Naive thymus-derived CD8-positive, alpha-beta T cell (primary cell): ENCODE measurements at regions not wholly inside any gene's neighbourhood (a gene's known extent, or its start where the extent isn't known, plus 50 kb on each side); places are given as distances from the start of the nearest gene placed in this dataset.

Source experiments
- ATAC-seq, 2 donors: fragments of 150-1000 bp; cut with Tn5 transposase in 1 of 2; sonication (Bioruptor Pico), chemical (Tn5 transposase) in 1 of 2; 1 replicate in 1 of 2; 2 replicates in 1 of 2; pipeline ENCODE4 v1.10.0; 2021; ENCODE audit warnings: mild to moderate bottlenecking in 2 of 2, moderate library complexity in 2 of 2
- POLR2A ChIA-PET: fragments of 350-600 bp; sonication (Branson Sonifier 250); formaldehyde crosslinking; loops from one replicate; lab custom pipeline; 2021; ENCODE audit warnings: antibody characterized with exemption; lab: Charles Lee
- DNase-seq, 10 donors: peaks; one replicate each; pipeline versions ENCODE4 v3.0.0 to v3.0.0-alpha.2; 2020 to 2022
- H3K27ac Mint-ChIP-seq, 10 donors: one replicate each; pipeline ENCODE4 v1.8.0; 2020 to 2022; ENCODE audit warnings: mild to moderate bottlenecking in 10 of 10, mixed read lengths in 10 of 10, moderate library complexity in 4 of 10, inconsistent platforms in 1 of 10
- H3K27me3 Mint-ChIP-seq, 5 donors: one replicate each; pipeline ENCODE4 v1.8.0; 2021 to 2022; ENCODE audit warnings: mixed read lengths in 5 of 5
- H3K36me3 Mint-ChIP-seq, 3 donors: one replicate each; pipeline ENCODE4 v1.8.0; 2020 to 2022; ENCODE audit warnings: mixed read lengths in 3 of 3, mild to moderate bottlenecking in 2 of 3, inconsistent platforms in 1 of 3
- H3K4me1 Mint-ChIP-seq, 4 donors: one replicate each; pipeline ENCODE4 v1.8.0; 2021 to 2022; ENCODE audit warnings: mixed read lengths in 4 of 4
- H3K4me3 Mint-ChIP-seq, 10 donors: one replicate each; pipeline ENCODE4 v1.8.0; 2020 to 2022; ENCODE audit warnings: mild to moderate bottlenecking in 10 of 10, mixed read lengths in 10 of 10, moderate library complexity in 6 of 10, inconsistent platforms in 1 of 10
- H3K9me3 Mint-ChIP-seq, 9 donors: one replicate each; pipeline ENCODE4 v1.8.0; 2020 to 2022; ENCODE audit warnings: mixed read lengths in 9 of 9, mild to moderate bottlenecking in 3 of 9, inconsistent platforms in 1 of 9, moderate library complexity in 1 of 9

DNA sequence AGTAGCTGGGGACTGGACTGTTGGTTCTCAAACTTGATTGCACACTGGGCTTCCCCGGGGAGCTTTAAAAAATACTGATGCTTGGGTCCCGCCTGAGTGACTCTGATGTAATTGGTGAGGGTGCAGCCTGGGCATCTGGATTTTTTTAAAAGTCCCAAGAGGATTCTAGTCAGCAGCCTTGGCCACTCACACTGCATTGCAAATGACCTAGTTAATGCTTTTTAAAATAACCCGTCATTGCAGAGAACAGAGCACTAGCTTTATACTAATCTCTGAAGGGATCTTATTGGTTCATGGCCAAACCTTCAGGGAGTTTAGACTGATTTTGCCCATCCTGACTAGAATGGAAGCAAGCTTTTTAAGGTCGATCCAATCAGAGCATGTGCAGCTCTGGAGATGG, 310.6 kb upstream of the PROK2 start:
- H3K9me3 Mint-ChIP-seq: no peaks in the 10 kb centered on the region
- H3K4me3 Mint-ChIP-seq: no peak overlapping the region
- no peak for DNase-seq
- POLR2A ChIA-PET: no interaction called here
- H3K36me3 Mint-ChIP-seq: peaks cover 0 to 2% (median 0%) of the 10 kb centered on the region in 3 donors
- H3K4me1 Mint-ChIP-seq: peaks cover 4 to 39% (median 12%) of the 10 kb centered on the region in 4 donors
- ATAC-seq: no peak
- H3K27ac Mint-ChIP-seq: no peak overlapping the region
- peaks cover 0 to 5% (median 0%) of the 10 kb centered on the region in 5 donors for H3K27me3 Mint-ChIP-seq

DNA sequence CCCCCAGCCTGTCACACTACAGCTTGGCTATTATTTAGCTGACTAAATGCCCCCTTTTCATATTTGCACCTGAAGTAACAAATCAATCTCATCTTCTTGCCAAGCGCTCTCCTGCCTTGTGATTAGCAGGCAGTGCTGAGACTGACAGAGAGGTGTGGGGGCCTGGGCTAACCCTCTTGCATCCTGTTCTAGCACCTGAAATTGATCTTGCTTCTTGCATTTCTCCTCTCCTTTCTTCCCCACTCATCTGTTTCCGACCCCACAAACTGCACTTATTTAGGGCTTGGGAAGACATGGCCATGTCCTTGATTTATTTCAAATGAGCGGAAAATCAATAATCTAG, 309.0 kb upstream of the PROK2 start:
- H3K27ac Mint-ChIP-seq: no peak overlapping the region
- peaks cover 0 to 2% (median 0%) of the 10 kb centered on the region in 3 donors for H3K36me3 Mint-ChIP-seq
- no peak for DNase-seq
- ATAC-seq: no peak
- peaks cover 0 to 23% (median under 1%) of the 10 kb centered on the region in 4 donors for H3K4me1 Mint-ChIP-seq
- H3K4me3 Mint-ChIP-seq: no peak overlapping the region
- POLR2A ChIA-PET: no interaction called here
- peaks cover 0 to 5% (median 0%) of the 10 kb centered on the region in 5 donors for H3K27me3 Mint-ChIP-seq
- H3K9me3 Mint-ChIP-seq: no peaks in the 10 kb centered on the region

DNA sequence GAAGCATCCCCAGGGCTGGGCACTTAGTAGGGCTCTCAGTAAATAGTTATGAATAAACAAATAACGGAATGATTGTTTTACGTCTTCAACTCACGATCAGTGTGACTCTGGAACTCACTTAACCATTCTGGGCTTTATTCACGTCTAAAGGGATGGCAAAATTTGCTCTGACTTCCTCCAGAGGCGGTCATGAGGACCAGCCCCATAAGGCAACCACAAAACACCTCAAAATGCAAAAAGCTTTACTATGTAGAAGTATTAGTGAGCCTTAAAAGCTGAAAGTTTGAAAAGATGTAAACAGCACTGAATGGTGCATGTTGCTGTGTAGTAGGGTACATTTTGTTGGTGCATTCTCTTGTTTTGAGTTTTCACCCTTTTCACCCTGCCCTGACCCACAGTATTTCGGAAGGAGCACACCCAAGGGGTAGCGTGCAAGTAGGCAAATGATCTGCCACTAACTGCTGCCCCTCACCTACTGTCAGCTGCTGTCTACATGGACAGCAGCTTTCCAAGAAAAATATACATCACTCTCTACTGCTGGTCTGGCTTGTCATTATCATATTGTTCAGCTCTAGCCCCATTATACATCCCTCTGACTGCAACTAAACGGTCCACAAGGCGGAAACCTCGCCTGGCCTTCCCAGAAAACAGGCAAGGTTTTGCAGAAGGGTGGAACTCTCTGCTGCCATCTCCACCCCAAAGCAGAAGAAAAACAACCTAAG, 308.5 kb upstream of the PROK2 start:
- ATAC-seq (no peak), DNase-seq (no peak)
- H3K27me3 Mint-ChIP-seq: peaks cover 0 to 5% (median 0%) of the 10 kb centered on the region in 5 donors
- H3K27ac Mint-ChIP-seq: no peak overlapping the region
- H3K36me3 Mint-ChIP-seq: peaks cover 0 to under 1% (median 0%) of the 10 kb centered on the region in 3 donors
- no peaks in the 10 kb centered on the region for H3K9me3 Mint-ChIP-seq
- peaks cover 0 to 23% (median 0%) of the 10 kb centered on the region in 4 donors for H3K4me1 Mint-ChIP-seq
- POLR2A ChIA-PET: no interaction called here
- H3K4me3 Mint-ChIP-seq: no peak overlapping the region

DNA sequence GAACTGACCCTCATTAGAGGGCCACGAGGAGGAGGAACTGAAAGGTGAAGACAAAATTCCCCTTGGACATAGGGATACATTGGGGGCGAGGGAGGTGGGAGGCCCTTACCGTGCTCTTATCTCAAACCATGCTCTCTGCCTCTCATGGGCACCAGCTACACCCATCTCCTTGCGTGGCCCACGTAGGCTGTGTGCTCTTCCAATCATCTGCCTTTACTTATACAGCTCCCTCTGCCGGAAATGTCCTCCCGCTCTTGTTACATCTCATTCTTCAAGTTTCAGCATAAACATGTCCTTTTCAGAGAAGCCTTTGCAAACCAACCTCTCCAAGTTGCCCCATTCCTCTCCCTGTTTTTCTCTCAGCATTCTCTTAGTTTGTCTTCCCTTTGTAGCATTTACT, 307.8 kb upstream of the PROK2 start:
- no peaks in the 10 kb centered on the region for H3K9me3 Mint-ChIP-seq
- no peak for DNase-seq
- ATAC-seq: no peak
- H3K4me1 Mint-ChIP-seq: peaks cover 0 to 21% (median 0%) of the 10 kb centered on the region in 4 donors
- POLR2A ChIA-PET: no interaction called here
- no peaks in the 10 kb centered on the region for H3K36me3 Mint-ChIP-seq
- peaks cover 0 to 5% (median 0%) of the 10 kb centered on the region in 5 donors for H3K27me3 Mint-ChIP-seq
- H3K27ac Mint-ChIP-seq: no peak overlapping the region
- H3K4me3 Mint-ChIP-seq: no peak overlapping the region

DNA sequence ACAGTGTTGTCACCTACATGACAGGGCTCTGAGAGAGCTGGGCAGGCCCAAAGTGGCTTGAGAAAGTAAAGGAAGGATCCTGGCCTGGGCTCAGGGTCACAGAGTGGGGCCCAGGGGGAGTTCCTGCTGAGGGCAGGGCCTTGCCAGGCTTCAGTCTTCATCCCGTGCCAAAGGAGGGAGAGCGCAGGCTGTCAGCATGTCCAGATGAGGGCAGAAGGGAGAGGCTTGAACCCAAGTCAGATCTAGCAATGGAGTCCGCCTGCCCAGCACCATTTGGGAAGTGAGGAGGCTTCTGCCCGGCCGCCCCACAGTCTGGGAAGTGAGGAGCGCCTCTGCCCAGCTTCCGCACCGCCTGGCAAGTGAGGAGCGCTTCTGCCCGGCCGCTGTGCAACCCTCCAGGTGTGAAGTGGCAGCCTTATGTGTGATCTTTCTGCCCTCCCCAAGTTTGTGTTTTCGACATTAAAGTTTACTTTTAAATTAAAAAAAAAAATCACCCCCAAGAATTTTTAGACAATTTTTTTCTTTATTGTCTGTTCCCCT, 303.6 kb upstream of the PROK2 start:
- Mint-ChIP-seq H3K4me1 (peaks cover under 1 to 10% (median 2%) of the 10 kb centered on the region in 4 donors), H3K36me3 (no peaks in the 10 kb centered on the region), H3K9me3 (no peaks in the 10 kb centered on the region), H3K4me3 (no peak overlapping the region), H3K27me3 (peaks cover 0 to 8% (median 0%) of the 10 kb centered on the region in 5 donors), H3K27ac (no peak overlapping the region)
- ATAC-seq (no peak), DNase-seq (no peak)
- POLR2A ChIA-PET: no interaction called here

DNA sequence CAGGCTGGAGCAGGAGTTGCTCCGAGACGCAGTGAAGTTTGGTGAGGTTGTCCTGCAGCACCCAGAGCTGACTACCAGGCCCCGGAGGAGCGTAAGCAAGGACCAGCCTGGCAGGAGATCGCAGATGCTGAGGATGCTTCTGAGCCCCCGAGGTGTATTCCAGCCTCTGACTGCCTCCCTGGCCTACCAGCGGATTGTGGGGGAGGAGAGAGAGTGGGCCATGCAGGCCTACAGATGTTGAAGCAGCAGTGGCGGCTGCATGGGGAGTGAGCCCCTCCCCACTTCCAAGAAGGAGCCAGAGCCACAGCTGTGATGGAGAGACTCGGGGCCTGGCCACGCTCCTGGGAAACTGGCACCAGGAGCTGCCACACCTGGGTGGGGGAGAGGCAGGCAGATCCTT, 302.5 kb upstream of the PROK2 start:
- no peaks in the 10 kb centered on the region for H3K9me3 Mint-ChIP-seq
- H3K4me1 Mint-ChIP-seq: peaks cover 5 to 19% (median 9%) of the 10 kb centered on the region in 4 donors
- DNase-seq (no peak), ATAC-seq (no peak)
- no peaks in the 10 kb centered on the region for H3K36me3 Mint-ChIP-seq
- H3K27me3 Mint-ChIP-seq: peaks cover 0 to 5% (median 0%) of the 10 kb centered on the region in 5 donors
- H3K4me3 Mint-ChIP-seq: no peak overlapping the region
- POLR2A ChIA-PET: no interaction called here
- H3K27ac Mint-ChIP-seq: no peak overlapping the region

DNA sequence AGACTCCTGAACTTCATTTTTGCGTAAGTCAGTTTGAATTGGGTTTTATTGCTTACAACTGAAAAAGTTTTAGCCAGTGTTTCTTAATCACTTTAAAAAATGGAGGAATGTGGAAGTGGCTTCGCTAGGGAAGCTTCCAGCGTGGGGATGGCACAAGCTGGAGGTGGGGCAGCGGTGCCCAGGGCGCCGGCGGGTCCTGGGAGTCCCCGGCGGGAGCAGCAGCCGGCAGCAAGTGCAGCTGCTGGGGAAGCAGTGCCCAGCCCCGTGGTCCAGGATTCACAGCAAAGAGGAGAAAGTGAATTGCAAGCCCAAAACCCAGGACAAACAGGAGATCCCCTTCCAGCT, 301.8 kb upstream of the PROK2 start:
- peaks cover 5 to 26% (median 10%) of the 10 kb centered on the region in 4 donors for H3K4me1 Mint-ChIP-seq
- H3K36me3 Mint-ChIP-seq: no peaks in the 10 kb centered on the region
- H3K9me3 Mint-ChIP-seq: no peaks in the 10 kb centered on the region
- no peak for DNase-seq
- no peak overlapping the region for H3K27ac Mint-ChIP-seq
- no peak overlapping the region for H3K4me3 Mint-ChIP-seq
- H3K27me3 Mint-ChIP-seq: peaks cover 0 to 5% (median 0%) of the 10 kb centered on the region in 5 donors
- POLR2A ChIA-PET: interaction anchor here (0.6 kb wide), 1 partner anchor 761 kb away, joined by 5 read pairs; no protein-coding TSS in a partner anchor
- ATAC-seq: no peak

DNA sequence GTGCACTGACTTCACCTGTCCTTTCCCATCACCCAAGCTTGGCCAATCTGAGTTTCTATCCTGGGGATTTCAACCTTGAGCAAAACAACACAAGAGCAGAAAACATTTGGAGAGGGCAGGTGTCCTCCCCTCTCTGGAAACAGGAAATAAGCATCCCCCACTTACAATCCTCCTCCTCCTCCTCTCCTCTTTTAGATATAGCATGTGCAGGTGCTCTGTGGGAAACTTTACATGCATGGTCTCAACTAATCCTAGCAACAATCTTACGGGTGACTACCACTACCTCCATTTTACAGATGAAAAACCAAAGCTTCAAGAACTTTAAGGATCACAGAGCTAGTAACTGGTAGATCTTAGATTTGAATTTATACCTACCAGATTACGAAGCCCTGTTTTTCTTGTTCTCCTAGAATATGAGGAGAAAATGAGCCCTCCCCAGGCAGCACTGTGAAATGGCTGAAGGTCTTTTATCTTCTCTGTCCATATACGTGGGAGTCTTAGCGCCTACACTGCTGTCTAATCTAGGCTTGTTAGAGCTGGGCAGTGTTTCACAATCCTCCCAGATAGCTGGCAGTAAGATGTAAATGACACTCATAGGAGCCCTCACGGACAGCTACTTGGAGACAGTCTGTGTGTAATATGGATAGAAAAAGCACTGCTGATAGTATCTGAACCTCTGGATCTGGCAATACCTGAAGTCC, 301.2 kb upstream of the PROK2 start:
- peaks cover 5 to 29% (median 10%) of the 10 kb centered on the region in 4 donors for H3K4me1 Mint-ChIP-seq
- no peaks in the 10 kb centered on the region for H3K36me3 Mint-ChIP-seq
- H3K27me3 Mint-ChIP-seq: peaks cover 0 to 5% (median 0%) of the 10 kb centered on the region in 5 donors
- H3K27ac Mint-ChIP-seq: peak overlapping the region in 1 of 10 donors; percentile 55
- DNase-seq (no peak), ATAC-seq (no peak)
- no peak overlapping the region for H3K4me3 Mint-ChIP-seq
- no peaks in the 10 kb centered on the region for H3K9me3 Mint-ChIP-seq
- POLR2A ChIA-PET: no interaction called here

DNA sequence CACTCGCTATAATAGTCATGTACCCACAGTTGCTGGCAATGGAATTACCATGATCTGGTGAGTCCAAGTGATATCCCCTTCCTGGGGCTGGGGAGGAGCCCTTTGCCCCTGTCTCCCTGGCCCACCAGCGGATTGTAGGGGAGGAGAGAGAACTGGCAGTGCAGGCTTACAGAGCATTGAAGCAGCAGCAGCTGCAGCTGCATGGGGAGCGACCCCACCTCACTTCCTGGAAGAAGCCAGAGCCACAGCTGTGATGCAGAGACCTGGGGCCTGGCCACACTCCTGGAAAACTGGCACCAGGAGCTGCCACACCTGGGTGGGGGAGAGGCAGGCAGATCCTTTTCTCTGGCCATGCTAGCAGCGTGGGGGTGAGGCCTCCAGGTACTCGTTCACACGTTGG, 300.1 kb upstream of the PROK2 start:
- Mint-ChIP-seq H3K36me3 (no peaks in the 10 kb centered on the region), H3K27me3 (peaks cover 0 to 3% (median 0%) of the 10 kb centered on the region in 5 donors), H3K4me3 (no peak overlapping the region), H3K27ac (no peak overlapping the region), H3K4me1 (peaks cover 5 to 41% (median 10%) of the 10 kb centered on the region in 4 donors), H3K9me3 (no peaks in the 10 kb centered on the region)
- POLR2A ChIA-PET: no interaction called here
- DNase-seq: no peak
- no peak for ATAC-seq

DNA sequence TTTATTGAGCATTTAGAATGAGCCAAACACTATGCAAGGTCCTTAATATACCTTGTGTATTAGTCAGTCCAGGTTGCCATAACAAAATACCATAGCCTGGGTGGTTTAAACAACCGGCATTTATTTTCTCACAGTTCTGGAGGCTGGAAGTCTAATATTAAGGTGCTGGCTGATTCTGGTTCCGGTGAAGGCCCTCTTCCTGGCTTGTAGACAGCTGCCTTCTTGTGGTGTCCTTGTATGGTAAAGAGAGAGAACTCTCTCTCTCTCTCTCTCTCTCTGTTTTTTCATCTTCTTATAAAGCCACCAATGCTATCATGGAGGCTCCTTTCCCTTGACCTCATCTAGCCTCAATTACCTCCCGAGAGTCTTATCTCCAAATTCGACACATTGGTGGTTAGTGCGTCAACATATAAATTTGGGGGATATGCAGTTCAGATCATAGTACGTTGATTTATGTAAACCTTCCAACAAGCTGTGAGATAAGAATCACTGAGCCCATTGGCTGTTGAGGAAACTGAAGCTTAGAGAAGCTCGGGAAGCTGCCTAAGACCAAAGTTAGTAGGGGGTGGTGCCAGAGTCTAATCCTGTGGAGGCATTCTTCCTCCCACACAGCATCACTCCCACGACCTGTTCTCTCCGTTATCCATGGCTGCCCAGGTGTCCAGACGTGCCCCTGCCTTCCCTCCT, 298.0 kb upstream of the PROK2 start:
- ATAC-seq: peak in 1 of 2 donors; percentile 14
- H3K4me3 Mint-ChIP-seq: peak overlapping the region in 2 of 10 donors; percentile 19 to 33
- H3K9me3 Mint-ChIP-seq: no peaks in the 10 kb centered on the region
- H3K27ac Mint-ChIP-seq: peak overlapping the region in 1 of 10 donors; percentile 9
- peaks cover 0 to 3% (median 0%) of the 10 kb centered on the region in 5 donors for H3K27me3 Mint-ChIP-seq
- peaks cover 5 to 62% (median 10%) of the 10 kb centered on the region in 4 donors for H3K4me1 Mint-ChIP-seq
- DNase-seq: no peak
- no peaks in the 10 kb centered on the region for H3K36me3 Mint-ChIP-seq
- POLR2A ChIA-PET: no interaction called here

DNA sequence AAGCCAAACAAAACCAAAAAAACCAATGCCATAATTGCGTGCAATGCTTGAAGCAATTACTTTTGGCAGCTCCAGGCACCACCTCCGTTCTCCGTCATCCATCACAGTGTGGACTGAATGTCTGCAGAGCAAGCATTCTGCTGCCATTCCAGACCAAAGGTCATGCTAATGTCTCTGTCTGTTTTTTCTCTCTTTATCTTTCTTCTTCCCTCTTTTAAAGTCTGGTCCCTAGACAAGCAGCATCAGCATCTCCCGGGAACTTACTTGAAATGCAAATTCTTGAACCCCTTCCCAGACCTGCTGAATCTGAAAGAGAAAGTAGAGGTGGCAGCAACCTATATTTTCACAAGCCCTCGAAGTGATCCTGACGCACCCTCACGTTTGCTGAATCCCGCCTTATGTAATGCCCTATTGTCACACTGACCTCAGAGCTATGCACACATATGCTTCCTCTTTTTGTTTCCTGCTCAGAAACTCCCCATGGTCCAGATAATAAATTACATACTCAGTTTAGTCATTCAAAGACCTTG, 297.3 kb upstream of the PROK2 start:
- Mint-ChIP-seq H3K9me3 (peaks cover 0 to 3% (median 0%) of the 10 kb centered on the region in 9 donors), H3K27me3 (peaks cover 0 to 3% (median 0%) of the 10 kb centered on the region in 5 donors), H3K4me1 (peaks cover 5 to 69% (median 10%) of the 10 kb centered on the region in 4 donors), H3K27ac (peak overlapping the region in 3 of 10 donors; percentile 4 to 9 (median 8)), H3K36me3 (peaks cover 0 to under 1% (median 0%) of the 10 kb centered on the region in 3 donors), H3K4me3 (peak overlapping the region in 2 of 10 donors; percentile 9 to 25)
- DNase-seq (peak in 1 of 10 donors; percentile 17), ATAC-seq (peak in 1 of 2 donors; percentile 44)
- POLR2A ChIA-PET: no interaction called here

DNA sequence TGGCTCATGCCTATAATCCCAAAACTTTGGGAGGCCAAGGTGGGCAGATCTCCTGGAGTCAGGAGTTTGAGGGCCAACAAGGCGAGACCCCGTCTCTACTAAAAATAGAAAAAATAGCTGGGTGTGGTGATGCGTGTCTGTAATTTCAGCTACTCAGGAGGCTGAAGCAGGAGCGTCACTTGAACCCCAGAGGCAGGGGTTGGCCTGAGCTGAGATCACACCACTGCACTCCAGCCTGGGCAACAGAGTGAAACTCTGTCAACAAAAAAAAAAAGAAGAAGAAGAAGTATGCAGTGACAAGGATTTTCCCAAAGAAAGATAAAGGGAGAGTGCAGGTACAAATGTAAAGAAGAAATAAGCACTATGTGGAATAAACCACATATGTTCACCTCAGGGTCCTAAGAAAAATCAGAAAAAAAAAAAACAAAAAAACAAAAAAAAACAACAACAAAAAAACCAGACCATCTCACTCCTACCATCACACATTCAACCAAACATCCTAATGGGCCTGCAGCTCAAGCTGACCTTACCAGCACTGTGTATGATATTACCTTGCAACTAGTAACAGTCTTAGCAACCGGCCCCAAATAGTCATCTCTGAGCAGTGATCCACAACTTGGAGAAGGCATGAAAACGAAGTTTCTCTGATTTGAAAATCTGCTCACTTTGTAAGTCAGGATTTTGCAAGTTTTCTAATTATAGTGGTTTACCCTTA, 296.7 kb upstream of the PROK2 start:
- POLR2A ChIA-PET: interaction anchor here (0.6 kb wide), 1 partner anchor 424 kb away, joined by 3 read pairs; no protein-coding TSS in a partner anchor
- H3K27ac Mint-ChIP-seq: peak overlapping the region in 1 of 10 donors; percentile 9
- no peak for ATAC-seq
- H3K4me1 Mint-ChIP-seq: peaks cover 5 to 71% (median 10%) of the 10 kb centered on the region in 4 donors
- no peak for DNase-seq
- peaks cover 0 to 3% (median 0%) of the 10 kb centered on the region in 5 donors for H3K27me3 Mint-ChIP-seq
- peaks cover 0 to 6% (median 0%) of the 10 kb centered on the region in 3 donors for H3K36me3 Mint-ChIP-seq
- peak overlapping the region in 1 of 10 donors; percentile 25 for H3K4me3 Mint-ChIP-seq
- peaks cover 0 to 7% (median under 1%) of the 10 kb centered on the region in 9 donors for H3K9me3 Mint-ChIP-seq
